NCI-H2227 (cell line): ENCODE measurements at regions not wholly inside any gene's neighbourhood (a gene's known extent, or its start where the extent isn't known, plus 50 kb on each side); places are given as distances from the start of the nearest gene placed in this dataset.
"Not testable (repeated sequence)": the region's sequence is repeated elsewhere in the genome, so short reads cannot be mapped to it uniquely, and the experiment has no call there.

ENCODE experiments used
- DNase-seq: peaks from one replicate; lab custom pipeline; 2025; ENCODE audit not compliant: unreplicated experiment; lab: John Stamatoyannopoulos, UW

- DNase-seq: no peak
Observed at GRCh38 chr3:18194431-18194830, 230.7 kb downstream of the SATB1 start.

- DNase-seq: no peak
Observed at GRCh38 chr3:18190646-18191045, 234.5 kb downstream of the SATB1 start.

GRCh38 chr3:18189282-18190050 is 235.7 kb downstream of the SATB1 start:
- DNase-seq: no peak

- no peak for DNase-seq
Observed at GRCh38 chr3:18188491-18188890, 236.6 kb downstream of the SATB1 start.

GRCh38 chr3:18185624-18186023 is 239.5 kb downstream of the SATB1 start:
- no peak for DNase-seq

- not testable (repeated sequence) for DNase-seq
Observed at GRCh38 chr3:18182923-18183322, 242.2 kb downstream of the SATB1 start.

GRCh38 chr3:18179521-18179920 is 245.6 kb downstream of the SATB1 start:
- no peak for DNase-seq

GRCh38 chr3:18177271-18177670 is 247.9 kb downstream of the SATB1 start:
- no peak for DNase-seq

GRCh38 chr3:18173891-18174290 is 251.2 kb downstream of the SATB1 start:
- not testable (repeated sequence) for DNase-seq

- no peak for DNase-seq
Observed at GRCh38 chr3:18159681-18160080, 265.5 kb downstream of the SATB1 start.

- no peak for DNase-seq
Observed at GRCh38 chr3:18153571-18154173, 271.5 kb downstream of the SATB1 start.

- no peak for DNase-seq
Observed at GRCh38 chr3:18151199-18151598, 273.9 kb downstream of the SATB1 start.

GRCh38 chr3:18149935-18150334 is 275.2 kb downstream of the SATB1 start:
- DNase-seq: no peak

- DNase-seq: no peak
Observed at GRCh38 chr3:18149386-18149785, 275.8 kb downstream of the SATB1 start.

- no peak for DNase-seq
Observed at GRCh38 chr3:18144571-18144970, 280.6 kb downstream of the SATB1 start.

- DNase-seq: no peak
Observed at GRCh38 chr3:18143258-18143780, 281.8 kb downstream of the SATB1 start.

GRCh38 chr3:18137958-18138357 is 287.2 kb downstream of the SATB1 start:
- DNase-seq: no peak

- DNase-seq: no peak
Observed at GRCh38 chr3:18135060-18135814, 289.9 kb downstream of the SATB1 start.

GRCh38 chr3:18134386-18135059 is 290.6 kb downstream of the SATB1 start:
- DNase-seq: no peak

- no peak for DNase-seq
Observed at GRCh38 chr3:18132991-18133390, 292.1 kb downstream of the SATB1 start.
